K562 (cell line): ENCODE measurements at regions not wholly inside any gene's neighbourhood (a gene's known extent, or its start where the extent isn't known, plus 50 kb on each side); places are given as distances from the start of the nearest gene placed in this dataset.

Experiments used
- IRF2 ChIP-seq: sonication (generic); formaldehyde crosslinking; IDR thresholded peaks from 2 replicates; pipeline ENCODE4 v1.8.1; 2022; ENCODE audit warnings: mild to moderate bottlenecking, missing genetic modification reagents
- TFAM ChIP-seq: fragments of 250-450 bp; sonication (Bioruptor Pico); conservative IDR thresholded peaks from 2 replicates; pipeline ENCODE4 v1.5.0; 2021; ENCODE audit warnings: mild to moderate bottlenecking, moderate library complexity
- ZNF324 ChIP-seq: fragments of 250-450 bp; sonication (Bioruptor Pico); IDR thresholded peaks from 2 replicates; pipeline ENCODE4 v1.4.0; 2020; ENCODE audit warnings: mild to moderate bottlenecking
- TF ChIP-seq, protein P1 (sequence below), 2 experiments: fragments of 450-650 bp; formaldehyde crosslinking in 1 of 2; IDR thresholded peaks; 2 replicates each; pipeline versions ENCODE4 v1.4.0 to v1.6.1; 2014 to 2020; ENCODE audit warnings: mild to moderate bottlenecking in 2 of 2, borderline replicate concordance in 1 of 2, low read depth in 1 of 2
- TF ChIP-seq, protein P2 (sequence below), 2 experiments: fragments of 450-650 bp in 1 of 2; sonication (generic) in 1 of 2; formaldehyde crosslinking in 1 of 2; IDR thresholded peaks in 1 of 2; conservative IDR thresholded peaks in 1 of 2; 2 replicates each; pipeline versions ENCODE4 v1.6.1 to v1.8.1; 2016 to 2023; ENCODE audit warnings: mild to moderate bottlenecking in 2 of 2, moderate library complexity in 2 of 2, inconsistent platforms in 1 of 2, missing genetic modification reagents in 1 of 2
- TF ChIP-seq, protein P3 (sequence below): sonication (generic); formaldehyde crosslinking; IDR thresholded peaks from 2 replicates; pipeline ENCODE4 v1.8.1; 2023; ENCODE audit warnings: mild to moderate bottlenecking, missing genetic modification reagents

DNA sequence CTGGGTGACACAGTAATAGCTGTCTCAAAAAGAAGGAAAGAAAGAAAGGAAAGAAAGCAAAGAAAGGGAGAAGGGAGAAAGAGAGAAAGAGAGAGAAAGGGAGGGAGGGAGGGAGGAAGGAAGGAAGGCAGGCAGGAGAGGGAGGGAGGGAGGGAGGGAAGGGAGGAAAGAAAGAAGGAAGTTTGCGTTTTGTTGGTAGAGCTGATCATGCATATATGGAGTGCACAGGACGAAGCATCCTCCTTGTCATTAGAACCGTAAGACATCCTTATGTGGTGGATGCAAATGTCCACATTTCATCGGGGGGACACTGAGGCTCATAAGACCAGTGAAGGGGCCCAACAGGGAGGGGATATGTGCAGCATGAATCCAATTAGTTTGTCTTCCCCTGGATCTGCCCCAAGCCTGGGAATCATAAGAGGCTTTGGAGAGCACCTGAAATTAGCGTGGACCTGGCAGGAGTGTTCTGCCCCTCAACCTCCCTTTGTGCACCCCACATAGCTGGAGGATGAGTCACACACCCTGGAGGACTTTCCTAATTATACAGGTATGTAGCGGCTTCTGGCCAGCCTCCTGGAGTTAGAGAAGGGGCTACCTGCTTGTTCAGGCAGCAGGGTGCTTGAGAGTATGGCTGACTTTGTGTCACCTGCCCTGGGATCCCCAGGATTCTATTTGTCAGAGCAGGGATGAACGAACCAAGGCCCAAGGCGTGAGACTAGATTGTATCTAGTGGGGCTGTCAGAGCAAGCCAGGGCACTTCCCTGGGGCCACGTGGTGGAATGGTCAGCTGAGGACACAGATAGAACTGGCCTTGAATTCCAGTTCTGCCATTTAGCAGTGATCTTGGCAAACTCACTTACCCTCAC, 119.7 kb upstream of the CD82 start (continued):
- TF ChIP-seq, protein P1, sequence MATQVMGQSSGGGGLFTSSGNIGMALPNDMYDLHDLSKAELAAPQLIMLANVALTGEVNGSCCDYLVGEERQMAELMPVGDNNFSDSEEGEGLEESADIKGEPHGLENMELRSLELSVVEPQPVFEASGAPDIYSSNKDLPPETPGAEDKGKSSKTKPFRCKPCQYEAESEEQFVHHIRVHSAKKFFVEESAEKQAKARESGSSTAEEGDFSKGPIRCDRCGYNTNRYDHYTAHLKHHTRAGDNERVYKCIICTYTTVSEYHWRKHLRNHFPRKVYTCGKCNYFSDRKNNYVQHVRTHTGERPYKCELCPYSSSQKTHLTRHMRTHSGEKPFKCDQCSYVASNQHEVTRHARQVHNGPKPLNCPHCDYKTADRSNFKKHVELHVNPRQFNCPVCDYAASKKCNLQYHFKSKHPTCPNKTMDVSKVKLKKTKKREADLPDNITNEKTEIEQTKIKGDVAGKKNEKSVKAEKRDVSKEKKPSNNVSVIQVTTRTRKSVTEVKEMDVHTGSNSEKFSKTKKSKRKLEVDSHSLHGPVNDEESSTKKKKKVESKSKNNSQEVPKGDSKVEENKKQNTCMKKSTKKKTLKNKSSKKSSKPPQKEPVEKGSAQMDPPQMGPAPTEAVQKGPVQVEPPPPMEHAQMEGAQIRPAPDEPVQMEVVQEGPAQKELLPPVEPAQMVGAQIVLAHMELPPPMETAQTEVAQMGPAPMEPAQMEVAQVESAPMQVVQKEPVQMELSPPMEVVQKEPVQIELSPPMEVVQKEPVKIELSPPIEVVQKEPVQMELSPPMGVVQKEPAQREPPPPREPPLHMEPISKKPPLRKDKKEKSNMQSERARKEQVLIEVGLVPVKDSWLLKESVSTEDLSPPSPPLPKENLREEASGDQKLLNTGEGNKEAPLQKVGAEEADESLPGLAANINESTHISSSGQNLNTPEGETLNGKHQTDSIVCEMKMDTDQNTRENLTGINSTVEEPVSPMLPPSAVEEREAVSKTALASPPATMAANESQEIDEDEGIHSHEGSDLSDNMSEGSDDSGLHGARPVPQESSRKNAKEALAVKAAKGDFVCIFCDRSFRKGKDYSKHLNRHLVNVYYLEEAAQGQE (IDR thresholded peaks at IDR 0.05; ENCODE audit: borderline replicate concordance), result no peak
- TF ChIP-seq, protein P1 (CRISPR knock-in tag; IDR thresholded peaks at IDR 0.05; ENCODE audit: low read depth), result no peak
- TF ChIP-seq, protein P2, sequence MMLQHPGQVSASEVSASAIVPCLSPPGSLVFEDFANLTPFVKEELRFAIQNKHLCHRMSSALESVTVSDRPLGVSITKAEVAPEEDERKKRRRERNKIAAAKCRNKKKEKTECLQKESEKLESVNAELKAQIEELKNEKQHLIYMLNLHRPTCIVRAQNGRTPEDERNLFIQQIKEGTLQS (IDR thresholded peaks at IDR 0.05), result peak; percentile 56; the same call in 1 of the 2 replicates
- TF ChIP-seq, protein P2 (CRISPR knock-in tag; conservative IDR thresholded peaks at IDR 0.05), result no peak
- TF ChIP-seq IRF2 (CRISPR knock-in tag), result no peak
- TF ChIP-seq, protein P3, sequence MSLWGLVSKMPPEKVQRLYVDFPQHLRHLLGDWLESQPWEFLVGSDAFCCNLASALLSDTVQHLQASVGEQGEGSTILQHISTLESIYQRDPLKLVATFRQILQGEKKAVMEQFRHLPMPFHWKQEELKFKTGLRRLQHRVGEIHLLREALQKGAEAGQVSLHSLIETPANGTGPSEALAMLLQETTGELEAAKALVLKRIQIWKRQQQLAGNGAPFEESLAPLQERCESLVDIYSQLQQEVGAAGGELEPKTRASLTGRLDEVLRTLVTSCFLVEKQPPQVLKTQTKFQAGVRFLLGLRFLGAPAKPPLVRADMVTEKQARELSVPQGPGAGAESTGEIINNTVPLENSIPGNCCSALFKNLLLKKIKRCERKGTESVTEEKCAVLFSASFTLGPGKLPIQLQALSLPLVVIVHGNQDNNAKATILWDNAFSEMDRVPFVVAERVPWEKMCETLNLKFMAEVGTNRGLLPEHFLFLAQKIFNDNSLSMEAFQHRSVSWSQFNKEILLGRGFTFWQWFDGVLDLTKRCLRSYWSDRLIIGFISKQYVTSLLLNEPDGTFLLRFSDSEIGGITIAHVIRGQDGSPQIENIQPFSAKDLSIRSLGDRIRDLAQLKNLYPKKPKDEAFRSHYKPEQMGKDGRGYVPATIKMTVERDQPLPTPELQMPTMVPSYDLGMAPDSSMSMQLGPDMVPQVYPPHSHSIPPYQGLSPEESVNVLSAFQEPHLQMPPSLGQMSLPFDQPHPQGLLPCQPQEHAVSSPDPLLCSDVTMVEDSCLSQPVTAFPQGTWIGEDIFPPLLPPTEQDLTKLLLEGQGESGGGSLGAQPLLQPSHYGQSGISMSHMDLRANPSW, result no peak
- peak; percentile 53; the same call in 1 of the 2 replicates for TF ChIP-seq ZNF324 (CRISPR knock-in tag)
- TF ChIP-seq TFAM, result no peak
